SU-DHL-6 (cell line): ENCODE measurements at regions not wholly inside any gene's neighbourhood (a gene's known extent, or its start where the extent isn't known, plus 50 kb on each side); places are given as distances from the start of the nearest gene placed in this dataset.

Source experiments
- CTCF ChIP-seq: fragments of 200-600 bp; sonication (generic); IDR thresholded peaks from one replicate; pipeline ENCODE4 v1.5.1; 2017; ENCODE audit warnings: antibody characterized with exemption, mild to moderate bottlenecking, low read length, moderate library complexity; ENCODE audit not compliant: insufficient read depth, poor library complexity, severe bottlenecking
- EZH2phosphoT487 ChIP-seq: fragments of 200-600 bp; sonication (generic), shearing (Covaris generic); conservative IDR thresholded peaks from 2 replicates; pipeline ENCODE4 v1.6.1; 2018; ENCODE audit warnings: mild to moderate bottlenecking, antibody characterized with exemption, low read length, moderate library complexity, mixed read lengths

GRCh38 chr10:131829156-131829930 is 71.5 kb upstream of the PPP2R2D start:
- no peak for TF ChIP-seq CTCF
- TF ChIP-seq EZH2phosphoT487, result no peak
